ENCODE measurements at regions not wholly inside any gene's neighbourhood (a gene's known extent, or its start where the extent isn't known, plus 50 kb on each side); places are given as distances from the start of the nearest gene placed in this dataset.

- TF ChIP-seq CTCF (conservative IDR thresholded peaks at IDR 0.05; ENCODE audit: low read length) = no peak
- no peak for TF ChIP-seq EZH2phosphoT487 (IDR thresholded peaks at IDR 0.05; ENCODE audit: borderline replicate concordance, low read depth, low read length)
Measured at GRCh38 chr7:46715579-46715978, 794.5 kb upstream of the IGFBP3 start.
